Amniotic epithelial cell (primary cell): ENCODE measurements at regions not wholly inside any gene's neighbourhood (a gene's known extent, or its start where the extent isn't known, plus 50 kb on each side); places are given as distances from the start of the nearest gene placed in this dataset.
"Not testable (repeated sequence)": the region's sequence is repeated elsewhere in the genome, so short reads cannot be mapped to it uniquely, and the experiment has no call there.

Experiments
- DNase-seq: peaks from one replicate; pipeline ENCODE4 v3.0.0-alpha.2; 2010; ENCODE audit warnings: low read depth

DNA sequence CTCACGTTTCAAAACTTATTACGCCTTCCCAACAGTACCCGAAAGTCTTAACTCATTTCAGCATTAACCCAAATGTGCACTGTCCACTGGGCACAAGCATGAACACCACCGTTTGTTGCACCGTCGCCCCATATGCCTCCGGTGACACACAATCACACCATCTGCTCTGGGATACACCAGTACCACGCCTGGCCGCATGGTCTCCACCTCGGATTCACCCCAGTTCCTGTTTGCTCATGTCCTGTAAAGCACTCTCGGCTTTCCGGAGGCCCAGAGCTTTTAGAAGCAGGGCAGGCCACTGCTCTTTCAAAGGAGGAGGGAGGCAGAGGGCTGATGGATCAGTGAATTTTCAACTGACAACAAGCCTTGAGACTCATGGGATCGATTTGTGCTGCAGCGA is 1570.0 kb upstream of the DEFB115 start:
- DNase-seq = no peak

DNA sequence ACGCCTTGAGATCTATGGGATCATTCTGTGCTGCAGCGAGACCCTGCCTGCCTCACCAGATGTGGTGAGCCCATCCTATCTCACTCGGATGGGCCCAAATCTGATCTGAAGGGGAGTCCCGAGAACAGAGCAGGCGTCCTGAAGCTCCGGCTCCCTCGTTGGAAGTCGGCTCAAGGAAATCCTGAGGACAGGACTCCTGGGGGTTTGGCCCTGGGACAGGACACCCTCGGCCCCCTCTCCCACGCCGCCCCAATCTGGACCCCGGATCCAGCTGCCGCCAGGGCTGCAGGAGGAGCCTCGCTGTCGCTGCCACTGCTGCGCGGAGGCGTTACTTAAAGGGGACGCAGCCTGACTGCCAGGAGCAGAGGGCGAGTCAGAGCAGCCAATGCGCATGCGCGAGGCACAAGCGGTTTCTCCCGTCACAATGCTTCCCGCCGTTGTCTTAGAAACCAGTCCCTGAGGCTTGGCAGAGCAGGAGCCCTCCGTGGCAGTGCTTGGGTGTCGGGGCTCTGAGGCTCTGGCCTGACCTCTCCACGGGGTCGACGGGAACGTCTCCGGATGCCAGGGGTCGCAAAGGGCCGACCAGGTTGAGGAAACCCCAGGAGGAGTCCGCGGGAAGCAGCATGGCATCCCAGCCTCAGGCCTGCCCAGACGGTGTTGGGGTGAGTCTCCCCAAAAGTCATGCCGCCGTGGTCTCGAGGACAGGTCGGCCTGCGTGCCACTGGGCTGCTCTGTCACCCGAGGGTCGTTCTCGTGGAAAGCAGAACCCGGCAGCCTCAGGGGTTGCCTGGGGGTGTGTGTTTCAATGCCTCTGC is 1567.8 kb upstream of the DEFB115 start:
- DNase-seq = no peak

DNA sequence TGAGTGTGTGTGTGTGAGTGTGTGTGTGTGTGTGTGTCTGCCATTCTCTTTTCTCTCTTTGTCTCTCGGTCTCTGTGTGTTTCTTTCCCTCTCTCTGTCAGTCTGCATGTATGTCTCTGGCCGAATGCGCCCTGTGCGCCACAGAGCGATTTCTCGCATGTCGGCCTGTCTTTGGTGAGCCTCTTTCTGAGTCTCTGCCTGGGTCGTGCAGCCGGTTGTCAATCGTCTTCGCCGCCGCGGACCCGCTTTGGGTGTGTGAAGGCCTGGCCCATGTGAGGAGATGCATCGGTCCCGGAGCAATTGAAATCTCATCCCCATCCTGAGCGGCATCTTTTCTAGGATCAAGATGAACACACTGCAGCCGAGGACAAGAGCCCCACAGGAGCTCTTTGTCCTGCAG is 1567.2 kb upstream of the DEFB115 start:
- DNase-seq = no peak

DNA sequence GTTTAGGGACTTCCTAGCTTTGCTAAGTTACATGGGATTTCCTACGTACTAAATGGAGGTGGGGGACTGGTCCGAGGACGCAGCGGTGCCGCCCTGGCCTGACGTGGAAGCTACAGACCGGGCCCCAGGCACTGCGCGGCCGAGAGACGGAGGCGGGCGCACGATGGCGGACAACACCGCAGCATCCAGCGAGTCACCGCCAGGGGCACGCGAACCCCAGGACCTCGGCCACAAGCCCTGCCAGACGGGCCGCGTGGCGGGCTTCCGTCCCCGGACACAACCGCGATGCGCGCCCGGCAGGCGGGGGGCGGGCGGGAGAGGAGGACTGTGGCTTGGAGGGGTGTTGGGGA is 1516.9 kb upstream of the DEFB115 start:
- DNase-seq = no peak

DNA sequence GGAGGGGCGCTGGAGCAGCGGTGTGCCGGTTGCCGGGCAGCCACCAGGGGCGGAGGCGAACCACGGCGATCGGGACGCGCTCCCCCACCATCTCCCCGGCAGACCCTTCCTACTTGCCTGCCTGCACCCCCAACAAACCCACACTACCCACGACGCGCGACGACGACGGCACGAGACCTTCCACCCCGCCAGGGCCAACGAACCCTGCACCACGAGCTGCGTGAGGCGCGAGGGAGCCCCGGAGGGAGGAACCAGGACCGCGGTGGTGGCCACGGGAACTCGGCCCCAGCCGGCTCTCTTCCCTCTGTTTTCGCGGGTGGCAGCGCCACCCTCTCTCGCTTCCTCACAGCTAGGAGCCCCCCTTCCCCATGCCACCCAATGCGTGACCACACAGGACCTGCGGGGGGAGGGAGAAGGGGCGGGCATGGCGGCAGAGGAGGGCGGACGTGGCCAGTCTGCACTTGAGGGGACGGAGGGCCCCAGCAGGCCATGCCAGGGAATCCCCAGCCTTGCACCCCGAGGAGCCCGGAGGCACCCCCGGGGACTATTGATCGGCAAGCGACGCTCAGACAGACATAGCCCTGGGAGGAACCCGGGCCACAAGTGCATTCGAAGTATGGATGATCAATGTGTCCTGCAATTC is 1516.4 kb upstream of the DEFB115 start:
- DNase-seq = no peak

DNA sequence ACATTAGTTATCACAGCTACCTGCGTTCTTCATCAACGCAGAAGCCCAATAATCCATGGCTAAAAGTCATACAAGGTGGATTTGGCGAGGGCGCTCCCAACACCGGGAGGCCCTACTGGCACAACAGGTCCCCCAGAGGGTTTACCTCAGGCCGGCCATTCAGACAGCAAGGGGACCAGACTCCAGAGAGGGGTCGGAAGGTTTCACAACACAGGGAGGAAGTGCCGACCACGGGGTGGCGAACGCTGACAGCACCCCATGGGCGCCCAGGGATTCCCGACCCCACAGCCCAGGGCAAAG is 1515.9 kb upstream of the DEFB115 start:
- no peak for DNase-seq

DNA sequence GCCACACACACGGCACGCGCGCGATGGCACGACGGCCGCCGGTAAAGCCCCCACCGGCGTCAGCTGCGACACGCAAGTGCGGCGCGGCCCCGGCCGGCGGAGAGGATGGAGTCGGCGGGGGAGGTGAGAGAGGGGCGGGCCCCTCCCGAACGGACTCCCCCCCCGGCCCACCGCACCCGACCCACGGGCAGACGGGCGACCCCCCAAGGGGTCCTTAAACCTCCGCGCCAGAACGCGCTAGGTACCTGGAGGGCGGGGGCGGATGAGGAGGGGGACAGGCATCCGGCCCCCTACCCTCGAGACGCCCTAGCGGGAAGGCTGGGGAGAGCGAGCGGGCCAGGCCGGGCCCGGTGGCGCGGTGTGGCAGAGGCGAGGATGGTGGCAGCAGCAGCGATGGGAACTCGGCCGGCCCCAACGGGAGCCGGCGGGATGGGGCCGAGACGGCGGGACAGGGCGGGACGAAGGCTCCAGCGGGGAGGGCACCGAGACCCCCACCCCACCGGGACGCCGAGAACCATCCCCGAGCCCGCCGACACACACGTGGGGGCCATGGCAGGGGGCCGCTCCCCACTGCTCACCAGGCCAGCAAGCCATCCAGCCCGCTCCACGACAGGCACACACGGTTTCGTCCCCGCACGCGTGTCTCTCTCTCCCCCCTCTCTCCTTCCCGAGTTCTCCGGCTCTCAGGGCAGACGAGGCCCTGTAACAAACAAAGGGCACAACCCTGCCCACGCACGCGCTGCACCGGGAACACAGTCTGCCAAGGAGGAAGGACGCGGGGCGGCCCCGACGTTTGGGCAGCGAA is 1515.4 kb upstream of the DEFB115 start:
- no peak for DNase-seq

DNA sequence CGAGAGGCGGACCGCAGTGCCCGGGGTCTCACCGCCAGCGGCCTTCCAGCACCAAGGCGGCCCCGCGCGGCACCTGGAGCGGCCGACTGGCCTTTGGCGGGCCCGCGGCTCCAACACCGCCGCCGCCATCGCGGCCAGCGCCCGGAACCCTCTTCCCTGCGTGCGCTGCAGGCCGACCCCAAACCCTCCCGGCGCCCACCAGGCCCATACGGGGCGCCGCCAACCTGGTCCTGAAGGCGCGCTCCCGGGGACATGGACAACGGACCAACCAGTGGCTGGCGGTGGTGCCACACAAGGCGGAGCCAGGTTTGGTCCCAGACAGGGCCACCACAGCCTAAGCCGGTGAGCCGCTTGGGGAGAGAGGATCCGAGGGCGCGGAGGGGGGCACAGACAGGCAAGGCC is 1514.8 kb upstream of the DEFB115 start:
- DNase-seq = no peak

DNA sequence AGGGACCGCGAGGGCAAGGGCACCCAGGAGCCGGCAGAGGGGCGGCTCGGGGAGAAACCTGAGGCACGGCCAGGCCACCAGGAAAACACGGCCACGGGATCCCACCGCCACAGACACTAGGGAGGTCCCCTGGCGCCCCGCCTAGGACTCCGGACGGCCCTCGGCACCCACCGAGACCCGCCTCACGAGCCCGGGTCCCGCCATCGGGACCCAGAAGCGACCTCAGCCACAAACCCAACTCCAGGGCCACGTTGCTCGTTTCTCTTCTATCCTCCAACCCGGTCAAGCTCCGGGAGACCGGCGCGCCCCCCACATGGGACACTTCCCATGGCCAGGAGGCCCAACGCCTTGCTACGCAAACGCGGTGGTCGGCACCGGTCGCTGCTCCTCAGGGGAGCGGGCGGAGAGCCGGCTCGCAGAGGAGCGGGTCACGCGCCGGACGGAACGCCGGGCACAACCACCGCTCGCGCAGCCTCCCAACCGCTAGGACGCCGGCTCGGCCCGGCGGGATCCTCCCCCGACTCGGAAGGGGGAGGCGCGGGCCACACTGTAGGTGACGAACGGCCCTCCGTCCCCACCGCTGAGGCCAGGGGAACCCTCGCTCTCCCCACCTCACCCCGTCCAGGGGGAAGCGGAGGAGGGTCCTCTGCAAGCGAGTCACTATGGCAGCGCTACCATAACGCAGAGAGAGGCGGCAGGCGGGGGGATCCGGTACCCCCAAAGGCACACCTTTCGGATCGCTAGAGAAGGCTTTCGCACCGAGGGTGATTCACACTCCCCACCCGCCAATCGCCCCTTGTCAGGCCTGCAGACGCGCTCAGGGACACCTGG is 1514.1 kb upstream of the DEFB115 start:
- no peak for DNase-seq

DNA sequence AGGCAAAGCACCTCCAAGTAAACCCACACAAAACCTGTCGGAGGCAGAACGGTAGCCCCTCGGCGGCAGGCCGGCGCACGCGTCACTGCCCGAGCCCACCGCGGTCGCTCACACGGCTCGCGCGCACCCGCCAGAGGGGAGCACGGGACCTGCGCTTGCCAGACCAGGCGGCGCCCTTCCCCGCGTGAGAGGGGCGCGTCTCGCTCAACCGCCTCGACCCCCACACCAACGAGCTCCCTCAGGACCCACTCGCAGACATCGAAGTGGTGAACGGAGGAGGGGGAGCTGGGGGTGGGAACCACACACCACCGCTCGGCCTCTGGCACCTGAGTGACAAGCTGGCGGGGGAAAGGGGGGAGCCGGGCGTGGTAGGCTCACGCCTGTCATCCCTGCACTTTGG is 1513.4 kb upstream of the DEFB115 start:
- DNase-seq = no peak

DNA sequence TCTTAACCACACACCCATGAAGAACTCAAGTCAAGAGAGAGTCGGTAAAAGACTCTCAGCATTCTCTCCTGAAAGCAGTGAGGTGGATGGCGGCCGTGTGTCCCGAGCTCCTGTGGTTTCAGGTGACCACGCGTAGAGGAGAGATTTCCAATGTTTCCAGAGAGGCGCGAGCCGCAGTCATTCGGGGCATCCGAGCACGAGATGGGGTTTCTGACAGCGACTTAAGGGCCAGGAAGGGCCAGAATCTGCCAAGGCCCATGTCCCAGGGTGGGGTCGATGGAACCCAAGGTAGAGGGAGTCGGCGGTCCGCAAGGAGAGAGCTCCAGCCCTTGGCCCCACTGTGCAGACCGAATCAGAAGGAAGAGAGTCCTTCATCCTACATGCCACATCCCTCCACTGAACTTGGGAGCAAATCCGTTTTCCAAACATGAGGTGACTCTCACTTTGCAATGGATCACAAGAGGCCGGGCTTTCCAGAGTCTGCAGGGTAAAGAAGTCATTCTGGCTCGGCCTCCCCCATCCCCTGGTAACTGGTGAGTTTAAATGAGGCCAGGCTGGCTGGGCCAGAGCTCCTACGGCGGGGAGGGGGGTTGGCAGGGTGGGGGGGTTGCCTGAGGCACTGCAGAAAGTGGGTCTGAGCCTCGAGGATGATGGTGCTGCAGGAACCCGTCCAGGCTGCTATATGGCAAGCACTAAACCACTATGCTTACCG is 1511.8 kb upstream of the DEFB115 start:
- not testable (repeated sequence) for DNase-seq

DNA sequence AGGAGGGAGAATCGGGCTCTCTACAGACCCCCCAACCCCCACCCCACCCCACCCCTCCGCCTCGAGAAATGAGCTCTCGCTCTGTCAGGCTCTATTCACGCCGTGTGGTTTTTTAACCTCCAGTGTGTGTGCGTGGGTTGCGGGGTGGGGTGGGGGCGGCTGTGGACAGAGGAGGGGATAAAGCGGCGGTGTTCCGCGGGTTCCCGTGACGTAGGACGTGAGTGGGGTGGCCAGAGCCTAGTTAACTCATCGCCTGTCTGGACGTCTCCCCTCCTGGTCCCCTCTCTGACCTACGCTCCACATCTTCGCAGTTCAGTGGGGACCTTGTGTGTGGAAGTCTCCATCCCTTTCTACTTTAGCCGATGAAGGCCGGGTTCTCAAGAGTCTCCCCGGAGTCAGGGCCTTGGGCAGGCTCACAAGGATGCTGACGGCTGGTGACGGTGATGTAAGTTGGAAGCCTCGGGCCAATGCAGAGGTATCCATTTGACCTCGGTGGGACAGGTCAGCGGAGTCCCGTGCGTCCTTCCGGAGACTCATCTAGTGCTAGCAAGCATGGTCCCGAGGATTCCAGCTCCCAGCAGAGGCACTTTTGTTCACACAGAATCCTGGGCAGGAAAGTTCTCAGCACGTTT is 1507.1 kb upstream of the DEFB115 start:
- no peak for DNase-seq

DNA sequence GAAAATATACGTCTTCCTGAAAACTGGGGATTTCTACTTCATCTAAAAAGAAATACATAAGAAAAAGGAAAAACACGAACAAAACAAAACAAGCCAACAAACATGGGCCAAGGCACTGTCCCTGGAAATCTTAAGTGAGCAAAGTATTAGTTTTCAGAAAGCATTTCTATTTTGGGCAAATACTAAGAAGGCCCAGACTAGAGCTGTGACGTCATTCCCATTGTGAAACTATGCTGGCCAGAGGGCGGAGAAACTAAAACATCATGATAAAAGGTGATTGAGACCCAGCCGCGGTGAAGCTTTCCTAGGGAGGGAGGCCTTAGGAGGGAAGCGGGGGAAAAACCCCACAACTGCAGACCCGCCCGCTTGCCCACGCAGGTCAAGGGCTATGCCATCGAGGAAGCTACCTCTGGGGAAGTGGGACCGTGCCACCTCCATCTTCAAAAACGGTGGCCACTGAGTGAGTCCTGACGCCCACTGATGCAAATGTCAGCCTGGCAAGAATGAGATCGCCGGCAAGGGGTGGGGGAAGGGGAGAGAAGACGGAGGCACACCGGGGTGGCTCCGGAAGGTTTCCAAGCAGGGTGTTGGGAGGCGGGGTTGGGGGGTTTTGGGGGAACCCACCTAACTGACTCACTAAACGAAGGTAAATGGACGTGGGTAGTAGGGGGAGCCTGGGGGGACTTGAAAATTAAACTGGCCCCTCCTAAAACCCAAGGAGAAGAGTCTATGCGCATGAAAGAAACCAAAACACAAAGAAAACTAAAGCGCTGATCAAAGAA is 1504.6 kb upstream of the DEFB115 start:
- not testable (repeated sequence) for DNase-seq

DNA sequence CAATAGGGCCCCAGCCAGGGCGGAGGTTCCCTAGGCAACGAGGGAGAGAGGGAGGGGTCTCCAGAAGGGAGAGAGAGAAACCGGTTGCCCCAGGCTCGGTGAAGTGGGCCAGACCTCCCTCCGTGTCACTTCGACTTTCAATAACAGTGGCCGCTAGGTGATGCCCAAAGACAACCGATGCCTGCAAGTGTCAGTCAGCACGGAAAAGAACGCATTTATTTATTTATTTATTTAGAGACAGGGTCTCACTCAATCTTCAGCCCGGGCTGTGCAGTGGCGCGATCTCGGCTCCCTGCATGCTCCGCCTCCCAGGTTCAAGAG is 1504.1 kb upstream of the DEFB115 start:
- DNase-seq = not testable (repeated sequence)

DNA sequence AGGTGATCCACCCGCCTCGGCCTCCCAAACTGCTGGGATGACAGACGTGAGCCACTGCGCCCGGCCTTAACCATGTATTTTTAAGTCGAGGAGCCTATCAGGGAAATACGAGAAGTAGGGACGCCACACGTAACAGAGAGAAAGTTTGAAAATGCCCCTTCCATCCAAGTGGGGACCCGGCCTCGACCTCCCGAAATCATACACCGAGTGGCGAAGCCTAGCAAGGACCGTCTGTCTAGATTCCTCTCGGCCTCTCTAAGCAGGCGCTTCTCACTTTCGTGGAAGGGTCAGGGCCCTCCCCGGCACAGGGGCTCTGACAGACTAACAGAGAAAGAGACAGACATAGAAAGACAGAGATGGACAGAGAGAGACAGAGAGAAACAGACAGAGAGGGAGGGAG is 1503.6 kb upstream of the DEFB115 start:
- DNase-seq = not testable (repeated sequence)

DNA sequence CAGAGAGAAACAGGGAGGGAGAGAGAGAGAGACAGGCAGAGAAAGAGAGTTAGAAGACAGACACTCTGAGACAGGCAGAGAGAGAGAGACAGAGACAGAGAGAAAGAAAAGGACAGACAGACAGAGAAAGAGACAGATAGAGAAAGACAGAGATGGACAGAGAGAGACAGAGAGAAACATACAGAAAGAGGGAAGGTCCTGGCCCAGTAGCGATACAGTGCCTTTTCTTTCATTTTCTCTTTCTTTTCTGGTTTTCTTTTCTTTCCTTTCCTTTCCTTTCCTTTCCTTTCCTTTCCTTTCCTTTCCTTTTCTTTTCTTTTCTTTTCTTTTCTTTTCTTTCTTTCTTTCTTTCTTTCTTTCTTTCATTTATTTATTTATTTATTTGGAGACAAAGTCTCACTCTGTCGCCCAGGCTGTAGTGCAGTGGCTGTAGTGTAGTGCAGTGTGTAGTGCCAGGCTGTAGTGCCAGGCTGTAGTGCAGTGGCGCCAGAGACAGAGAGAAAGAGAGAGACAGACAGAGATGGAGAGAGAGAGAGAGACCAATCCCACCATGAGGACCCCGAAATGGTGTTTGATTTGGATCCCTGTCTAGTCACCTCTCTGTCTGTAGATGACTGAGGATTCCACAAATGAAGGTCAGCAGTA is 1501.5 kb upstream of the DEFB115 start:
- DNase-seq = not testable (repeated sequence)

DNA sequence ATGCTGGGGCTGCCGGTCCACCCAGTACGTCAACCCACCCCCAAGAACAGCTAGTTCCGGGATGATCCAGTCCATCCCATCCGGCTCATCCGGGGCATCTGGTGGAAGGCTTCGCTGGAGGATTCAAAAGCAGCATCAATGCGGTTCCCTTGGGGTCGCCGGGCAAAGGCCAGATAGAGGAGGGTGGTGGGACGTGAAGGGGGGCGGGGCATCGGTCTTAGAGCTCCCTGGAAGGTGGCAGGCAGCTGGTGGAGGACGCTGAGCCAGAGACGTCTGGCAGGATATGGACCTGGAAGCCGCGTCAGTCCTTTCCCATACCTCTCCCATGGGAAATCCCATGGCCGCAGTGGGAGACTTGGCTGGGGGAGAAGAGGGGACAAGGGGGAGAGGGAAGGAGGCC is 1500.8 kb upstream of the DEFB115 start:
- DNase-seq = no peak

DNA sequence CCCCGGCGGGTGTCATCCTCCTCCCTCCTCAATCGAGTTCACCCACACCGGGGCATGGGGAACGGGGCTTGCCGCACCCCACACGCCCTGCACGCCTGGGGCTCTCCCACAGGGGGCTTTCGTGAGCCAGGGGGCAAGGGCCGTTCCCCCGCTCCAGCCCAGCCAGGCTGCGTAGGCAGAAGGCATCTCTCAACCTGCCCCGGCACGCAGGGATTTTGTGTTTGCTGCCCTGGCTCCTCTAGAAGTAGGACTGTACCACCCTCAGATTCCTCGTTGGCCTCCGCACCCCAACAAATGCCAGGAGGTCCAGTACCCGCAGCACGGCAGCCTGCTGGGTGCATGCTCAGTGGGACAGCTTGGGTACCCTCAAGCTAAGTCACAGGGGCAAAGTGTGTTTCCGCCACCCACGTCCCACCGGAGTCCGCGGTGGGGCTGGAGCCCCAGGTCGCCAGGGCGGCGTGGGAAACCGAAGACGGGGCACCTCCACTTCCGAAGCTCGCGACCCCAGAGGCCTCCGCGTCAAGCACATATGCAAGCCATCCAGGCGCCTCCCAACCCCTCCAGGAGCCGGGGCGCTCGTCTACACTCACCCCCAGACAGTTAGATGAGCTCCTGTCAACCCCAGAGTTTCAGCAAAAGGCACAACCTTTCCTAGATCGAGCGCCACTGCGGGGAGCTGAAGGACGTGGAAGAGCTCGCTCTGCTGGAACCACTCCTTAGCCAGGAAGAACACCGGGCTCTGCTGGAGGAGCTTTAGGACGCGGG is 1495.7 kb upstream of the DEFB115 start:
- DNase-seq = not testable (repeated sequence)

DNA sequence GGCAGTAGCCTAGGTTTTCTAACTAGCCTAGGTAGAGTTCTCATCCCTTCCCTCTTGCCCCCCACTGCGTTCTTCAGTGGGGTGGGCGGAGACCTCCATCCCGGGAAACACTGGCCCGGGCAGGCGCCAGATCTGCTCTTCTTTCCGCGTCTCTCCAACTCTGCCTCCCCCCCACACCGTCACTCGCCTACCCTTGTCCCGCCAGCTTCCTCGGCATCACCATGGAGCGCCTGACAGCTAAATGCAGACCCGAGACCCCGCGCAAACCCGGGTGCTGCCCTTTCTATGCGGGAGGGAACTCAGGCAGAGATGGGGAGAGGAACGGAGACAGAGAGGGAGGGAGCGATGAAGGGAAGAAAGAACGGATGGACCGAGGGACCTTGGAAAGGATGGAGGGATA is 1494.8 kb upstream of the DEFB115 start:
- DNase-seq = no peak
